Stimulated activated CD4-positive, alpha-beta T cell treated with anti-CD3 and anti-CD28 coated beads, Interleukin-4, amount 100 ng/mL, for 24 hours (primary cell): ENCODE measurements at regions not wholly inside any gene's neighbourhood (a gene's known extent, or its start where the extent isn't known, plus 50 kb on each side); places are given as distances from the start of the nearest gene placed in this dataset.
A peak's percentile ranks its signal among the peaks of the same experiment; 100 is the strongest.

Experiments
- DNase-seq: peaks from one replicate; pipeline ENCODE4 v3.0.0-alpha.2; 2020

- DNase-seq: no peak
Measured at GRCh38 chr21:29228306-29228705, 70.4 kb upstream of the BACH1 start.

- no peak for DNase-seq
Measured at GRCh38 chr21:29230551-29231261, 68.0 kb upstream of the BACH1 start.

GRCh38 chr21:29231756-29232529 is 66.8 kb upstream of the BACH1 start:
- no peak for DNase-seq

GRCh38 chr21:29232530-29233255 is 66.0 kb upstream of the BACH1 start:
- no peak for DNase-seq

- no peak for DNase-seq
Measured at GRCh38 chr21:29233256-29233546, 65.5 kb upstream of the BACH1 start.

- DNase-seq: peak; percentile 49
Measured at GRCh38 chr21:29233611-29234540, 64.8 kb upstream of the BACH1 start.

- DNase-seq: no peak
Measured at GRCh38 chr21:29235714-29236197, 63.0 kb upstream of the BACH1 start.

GRCh38 chr21:29236201-29236600 is 62.5 kb upstream of the BACH1 start:
- no peak for DNase-seq

- DNase-seq: no peak
Measured at GRCh38 chr21:29237110-29238052, 61.3 kb upstream of the BACH1 start.

- DNase-seq: no peak
Measured at GRCh38 chr21:29238053-29238966, 60.4 kb upstream of the BACH1 start.

GRCh38 chr21:29238967-29239290 is 59.8 kb upstream of the BACH1 start:
- DNase-seq: no peak

- DNase-seq: no peak
Measured at GRCh38 chr21:29240136-29240535, 58.6 kb upstream of the BACH1 start.

- no peak for DNase-seq
Measured at GRCh38 chr21:29242201-29242600, 56.5 kb upstream of the BACH1 start.

- no peak for DNase-seq
Measured at GRCh38 chr21:29243188-29243587, 55.5 kb upstream of the BACH1 start.

GRCh38 chr21:29245104-29245643 is 53.5 kb upstream of the BACH1 start:
- peak; percentile 50 for DNase-seq

GRCh38 chr21:29245863-29246262 is 52.9 kb upstream of the BACH1 start:
- no peak for DNase-seq

- no peak for DNase-seq
Measured at GRCh38 chr21:29246614-29247013, 52.1 kb upstream of the BACH1 start.

GRCh38 chr21:29248124-29248523 is 50.6 kb upstream of the BACH1 start:
- no peak for DNase-seq
